22Rv1 (cell line): ENCODE measurements at regions not wholly inside any gene's neighbourhood (a gene's known extent, or its start where the extent isn't known, plus 50 kb on each side); places are given as distances from the start of the nearest gene placed in this dataset.
"Not testable (repeated sequence)": the region's sequence is repeated elsewhere in the genome, so short reads cannot be mapped to it uniquely, and the experiment has no call there.

Experiments
- CTCF ChIP-seq: fragments of 450-650 bp; IDR thresholded peaks from 2 replicates; pipeline ENCODE4 v1.5.1; 2017; ENCODE audit warnings: mild to moderate bottlenecking
- ZFX ChIP-seq: fragments of 450-650 bp; IDR thresholded peaks from 2 replicates; pipeline ENCODE4 v1.6.1; 2017; ENCODE audit warnings: antibody characterized with exemption, borderline replicate concordance

- not testable (repeated sequence) for TF ChIP-seq CTCF, ZFX
These were observed 199.9 kb upstream of the PLGLB2 start for GRCh38 chr2:87547966-87548365.
